Sigmoid colon (tissue), 4 donors: ENCODE measurements at regions not wholly inside any gene's neighbourhood (a gene's known extent, or its start where the extent isn't known, plus 50 kb on each side); places are given as distances from the start of the nearest gene placed in this dataset.

Source experiments
- EP300 ChIP-seq, 4 donors: sonication (generic); formaldehyde crosslinking; IDR thresholded peaks; one replicate each; pipeline ENCODE4 v1.6.1; 2017; ENCODE audit warnings: antibody characterized with exemption in 4 of 4
- POLR2A ChIP-seq, 2 donors: fragments of 450-650 bp; IDR thresholded peaks; one replicate each; pipeline ENCODE4 v1.6.1; 2016; ENCODE audit warnings: antibody characterized with exemption in 2 of 2, mild to moderate bottlenecking in 2 of 2, moderate library complexity in 2 of 2
- POLR2AphosphoS5 ChIP-seq, 4 donors: sonication (generic); formaldehyde crosslinking; IDR thresholded peaks; one replicate each; pipeline ENCODE4 v1.6.1; 2017; ENCODE audit warnings: antibody characterized with exemption in 4 of 4
- TF ChIP-seq, protein P1 (sequence below), 4 experiments: fragments of 450-650 bp in 3 of 4; fragments of 200-600 bp in 1 of 4; IDR thresholded peaks; one replicate each; pipeline ENCODE4 v1.5.1; 2016 to 2019; ENCODE audit warnings: antibody characterized with exemption in 4 of 4, mild to moderate bottlenecking in 3 of 4, moderate library complexity in 2 of 4

DNA sequence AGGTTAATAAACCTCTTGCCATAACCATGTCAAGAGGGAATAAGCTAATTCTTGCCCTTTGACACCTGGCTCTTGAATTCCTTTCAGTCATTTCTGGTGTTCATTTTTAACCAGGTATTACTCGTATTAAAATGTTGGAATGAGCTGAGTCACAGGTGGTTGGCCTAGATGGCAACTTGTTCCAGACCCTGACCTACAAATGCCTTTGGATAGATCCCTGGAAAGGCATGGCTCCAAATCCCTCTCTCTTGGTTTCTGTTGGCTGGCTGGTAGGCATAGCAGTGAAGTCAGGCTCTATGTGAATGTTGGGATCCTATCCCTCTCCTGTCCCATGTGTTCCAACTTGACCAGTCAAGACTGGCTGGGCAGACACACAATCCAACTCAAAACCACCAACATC is 277.1 kb upstream of the PROK2 start:
- TF ChIP-seq POLR2AphosphoS5 (IDR thresholded peaks at IDR 0.05) (no peak), POLR2A (IDR thresholded peaks at IDR 0.05) (no peak), EP300 (IDR thresholded peaks at IDR 0.05) (no peak)
- TF ChIP-seq, protein P1, sequence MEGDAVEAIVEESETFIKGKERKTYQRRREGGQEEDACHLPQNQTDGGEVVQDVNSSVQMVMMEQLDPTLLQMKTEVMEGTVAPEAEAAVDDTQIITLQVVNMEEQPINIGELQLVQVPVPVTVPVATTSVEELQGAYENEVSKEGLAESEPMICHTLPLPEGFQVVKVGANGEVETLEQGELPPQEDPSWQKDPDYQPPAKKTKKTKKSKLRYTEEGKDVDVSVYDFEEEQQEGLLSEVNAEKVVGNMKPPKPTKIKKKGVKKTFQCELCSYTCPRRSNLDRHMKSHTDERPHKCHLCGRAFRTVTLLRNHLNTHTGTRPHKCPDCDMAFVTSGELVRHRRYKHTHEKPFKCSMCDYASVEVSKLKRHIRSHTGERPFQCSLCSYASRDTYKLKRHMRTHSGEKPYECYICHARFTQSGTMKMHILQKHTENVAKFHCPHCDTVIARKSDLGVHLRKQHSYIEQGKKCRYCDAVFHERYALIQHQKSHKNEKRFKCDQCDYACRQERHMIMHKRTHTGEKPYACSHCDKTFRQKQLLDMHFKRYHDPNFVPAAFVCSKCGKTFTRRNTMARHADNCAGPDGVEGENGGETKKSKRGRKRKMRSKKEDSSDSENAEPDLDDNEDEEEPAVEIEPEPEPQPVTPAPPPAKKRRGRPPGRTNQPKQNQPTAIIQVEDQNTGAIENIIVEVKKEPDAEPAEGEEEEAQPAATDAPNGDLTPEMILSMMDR (IDR thresholded peaks at IDR 0.05): no peak
